GM18511 (cell line): ENCODE measurements at regions not wholly inside any gene's neighbourhood (a gene's known extent, or its start where the extent isn't known, plus 50 kb on each side); places are given as distances from the start of the nearest gene placed in this dataset.
"Not testable (repeated sequence)": the region's sequence is repeated elsewhere in the genome, so short reads cannot be mapped to it uniquely, and the experiment has no call there.

Experiments used
- ATAC-seq: cut with Tn5 transposase; IDR thresholded peaks from one replicate; pipeline ENCODE4 v1.9.1; 2021; ENCODE audit warnings: mild to moderate bottlenecking, moderate library complexity; ENCODE audit not compliant: unreplicated experiment

DNA sequence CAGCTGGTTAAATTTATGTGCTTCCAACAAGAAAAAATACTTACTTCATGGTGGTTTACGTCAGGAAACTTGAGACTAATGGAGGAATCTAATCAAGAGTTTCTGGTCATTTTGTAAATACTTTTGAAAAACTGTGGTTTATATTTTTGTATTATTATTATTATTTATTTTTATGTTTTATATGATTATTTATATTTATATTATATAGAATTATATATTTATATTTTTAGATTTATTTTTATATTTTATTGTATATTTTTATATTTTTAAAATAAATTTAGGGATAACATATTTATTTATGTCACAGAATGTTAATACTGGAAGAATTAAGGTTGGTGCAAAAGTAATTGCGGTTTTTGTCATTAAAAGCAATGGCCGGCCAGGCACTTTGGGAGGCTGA is 474.5 kb upstream of the DDX18 start:
- no peak for ATAC-seq

DNA sequence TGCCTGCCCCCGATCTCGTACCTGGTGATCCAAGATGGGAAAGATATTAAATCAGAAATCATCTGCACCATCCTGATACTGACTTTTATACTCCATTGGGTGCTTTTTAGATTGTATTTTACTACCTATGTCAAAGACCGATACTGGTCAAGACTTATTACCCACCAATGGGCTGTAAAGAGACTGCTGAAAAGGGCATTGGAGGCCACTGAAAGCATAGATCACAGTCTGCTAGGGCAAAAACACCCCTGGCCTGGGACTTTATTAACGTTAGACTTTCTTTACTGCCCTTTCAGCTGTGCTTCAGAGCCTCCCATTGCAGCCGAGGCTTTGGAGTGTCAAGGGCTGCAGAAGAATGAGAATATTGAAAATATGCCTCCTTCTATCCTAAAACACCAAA is 472.8 kb upstream of the DDX18 start:
- no peak for ATAC-seq

DNA sequence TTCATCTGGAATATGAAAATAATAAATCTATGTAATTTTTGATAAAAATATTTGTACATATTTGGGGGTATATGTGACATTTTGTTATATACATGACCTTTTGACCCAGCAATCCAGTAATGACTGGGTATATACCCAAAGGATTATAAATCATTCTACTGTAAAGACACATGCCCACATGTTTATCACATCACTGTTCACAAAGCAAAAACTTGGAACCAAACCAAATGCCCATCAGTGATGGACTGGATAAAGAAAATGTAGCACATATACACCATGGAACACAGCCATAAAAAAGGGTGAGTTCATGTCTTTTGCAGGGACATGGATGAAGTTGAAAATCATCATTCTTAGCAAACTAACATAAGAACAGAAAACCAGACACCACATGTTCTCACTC is 472.1 kb upstream of the DDX18 start:
- no peak for ATAC-seq

DNA sequence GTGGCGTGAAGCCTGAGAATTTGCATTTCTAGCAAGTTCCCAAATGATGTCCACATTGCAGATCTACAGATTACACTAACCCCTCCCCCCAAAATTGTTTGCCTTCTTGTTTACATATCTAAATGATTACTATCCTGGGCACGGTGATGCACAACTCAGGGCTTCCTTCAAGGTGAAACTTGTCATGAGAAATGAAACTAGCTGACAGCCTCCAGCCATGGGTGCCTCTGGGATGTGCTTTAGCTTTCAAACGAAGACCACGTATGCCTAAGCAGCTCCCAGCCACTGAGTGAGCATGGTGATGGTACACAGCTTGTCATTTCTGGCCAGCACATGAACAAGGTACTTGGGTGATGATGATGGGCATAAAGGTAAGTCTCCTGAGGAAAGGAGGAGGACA is 464.8 kb upstream of the DDX18 start:
- no peak for ATAC-seq

DNA sequence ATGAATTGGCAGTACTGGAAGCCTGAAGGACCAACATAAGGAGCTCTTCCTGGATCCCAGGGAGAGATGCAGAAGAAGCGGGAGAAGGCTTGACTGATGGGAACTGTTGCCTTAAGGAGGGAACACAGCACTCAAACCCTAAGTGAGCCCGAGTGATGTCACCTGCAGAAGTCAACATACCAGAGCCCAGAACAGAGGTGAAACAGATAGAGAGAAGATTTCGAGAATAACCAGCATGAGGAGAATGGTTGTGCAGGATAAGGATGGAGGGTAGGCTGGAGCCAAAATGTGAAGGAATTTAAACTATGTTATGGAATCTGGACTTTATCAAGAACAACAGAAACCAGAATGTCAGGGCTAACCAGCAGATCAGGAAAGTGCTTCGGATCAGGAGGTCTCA is 463.1 kb upstream of the DDX18 start:
- no peak for ATAC-seq

DNA sequence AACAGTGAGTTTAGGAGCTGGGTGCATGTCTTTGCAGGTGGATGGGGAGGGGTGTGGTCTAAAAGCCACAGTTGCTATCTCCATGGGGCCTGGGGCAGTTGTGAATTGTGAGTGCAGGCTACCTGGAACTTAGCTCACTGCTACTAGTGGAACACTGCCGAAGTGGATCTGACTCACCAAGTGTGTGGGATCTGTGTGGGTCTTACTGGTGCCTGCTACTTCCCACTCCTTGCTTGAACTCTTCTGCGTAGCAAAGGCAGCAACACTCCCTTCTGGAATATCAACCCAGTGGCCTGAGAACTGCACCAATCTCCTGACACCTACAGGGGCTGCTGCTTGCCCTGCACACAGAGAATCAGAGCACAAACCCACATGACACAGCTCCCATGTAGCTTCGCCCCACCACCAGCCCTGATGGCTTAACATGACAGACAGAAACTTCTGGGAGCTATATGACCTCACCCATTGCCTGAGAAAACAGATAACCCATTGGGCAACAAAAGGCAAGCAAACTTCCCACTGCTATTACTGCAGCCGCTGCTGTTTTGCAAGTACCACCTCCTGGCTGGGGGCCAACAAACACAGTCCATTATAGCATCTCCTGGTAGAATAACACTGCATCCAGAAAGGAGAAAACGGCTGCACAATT is 455.1 kb upstream of the DDX18 start:
- no peak for ATAC-seq

DNA sequence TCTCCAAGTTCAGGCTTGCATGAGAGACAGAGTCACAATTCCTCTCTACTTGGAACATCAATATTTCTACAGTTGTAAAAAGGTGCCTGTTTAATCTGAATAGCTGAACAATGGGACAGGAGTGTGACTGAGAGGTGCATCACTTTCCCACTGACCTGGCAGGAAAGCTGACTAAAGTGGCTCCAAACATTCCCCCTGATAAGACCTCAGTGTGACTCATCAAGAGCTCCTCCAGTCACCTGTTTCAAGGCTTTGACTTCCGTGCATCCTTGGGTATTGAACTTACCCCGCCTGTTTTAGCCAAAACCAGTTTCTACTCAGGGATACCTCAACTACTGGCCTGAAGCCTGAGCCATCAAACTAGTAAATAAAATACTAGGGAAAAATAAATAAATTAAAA is 453.9 kb upstream of the DDX18 start:
- ATAC-seq, result no peak

DNA sequence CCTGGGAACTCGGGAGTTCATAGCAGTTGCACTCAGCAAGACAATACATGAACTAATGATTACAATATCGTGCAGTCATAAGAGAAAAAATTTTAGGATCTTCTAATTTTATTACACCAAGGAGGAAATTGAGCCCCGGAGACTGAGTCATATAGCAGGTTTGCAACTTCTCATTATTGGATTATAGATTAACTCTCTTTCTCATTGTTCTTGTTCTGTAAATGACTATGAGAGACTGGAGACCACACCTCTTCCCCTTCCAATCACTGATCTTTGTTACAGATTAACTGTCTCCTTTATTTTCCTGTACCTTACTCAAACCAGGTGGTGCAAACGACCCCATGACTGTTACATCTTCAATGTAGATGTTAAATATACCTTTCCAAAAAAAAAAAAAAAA is 435.8 kb upstream of the DDX18 start:
- ATAC-seq, result peak; percentile 97

DNA sequence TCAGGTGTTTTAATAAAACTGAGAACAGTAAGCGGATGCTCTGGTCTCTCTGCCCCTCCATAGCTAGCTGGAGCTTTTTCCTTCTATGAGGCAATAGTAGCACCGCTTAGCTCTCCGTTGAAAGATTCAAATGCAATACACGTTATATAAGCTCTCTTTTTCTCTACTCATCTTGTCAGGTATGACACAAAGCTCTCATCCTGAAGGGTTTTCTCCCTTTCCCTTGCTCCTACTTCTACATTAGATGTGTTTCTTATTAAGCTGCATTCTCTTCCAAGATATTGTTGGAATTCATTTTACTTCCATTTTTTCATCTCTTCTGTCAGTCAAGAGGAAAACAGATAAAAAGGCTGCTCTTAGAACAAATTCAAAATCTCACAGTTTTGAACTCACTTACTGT is 434.6 kb upstream of the DDX18 start:
- no peak for ATAC-seq

DNA sequence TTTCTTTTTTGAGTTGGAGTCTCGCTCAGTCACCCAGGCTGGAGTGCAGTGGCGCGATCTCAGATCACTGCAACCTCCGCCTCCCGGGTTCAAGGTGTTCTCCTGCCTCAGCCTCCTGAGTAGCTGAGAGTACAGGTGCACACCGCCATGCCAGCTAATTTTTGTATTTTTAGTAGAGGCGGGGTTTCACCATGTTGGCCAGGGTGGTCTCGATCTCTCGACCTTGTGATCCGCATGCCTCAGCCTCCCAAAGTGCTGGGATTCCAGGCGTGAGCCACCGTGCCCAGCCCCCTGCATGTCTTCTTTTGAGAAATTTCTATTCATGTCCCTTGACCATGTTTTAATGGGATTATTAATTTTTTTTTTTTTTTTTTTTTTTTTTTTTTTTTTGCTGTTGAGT is 430.5 kb upstream of the DDX18 start:
- not testable (repeated sequence) for ATAC-seq

DNA sequence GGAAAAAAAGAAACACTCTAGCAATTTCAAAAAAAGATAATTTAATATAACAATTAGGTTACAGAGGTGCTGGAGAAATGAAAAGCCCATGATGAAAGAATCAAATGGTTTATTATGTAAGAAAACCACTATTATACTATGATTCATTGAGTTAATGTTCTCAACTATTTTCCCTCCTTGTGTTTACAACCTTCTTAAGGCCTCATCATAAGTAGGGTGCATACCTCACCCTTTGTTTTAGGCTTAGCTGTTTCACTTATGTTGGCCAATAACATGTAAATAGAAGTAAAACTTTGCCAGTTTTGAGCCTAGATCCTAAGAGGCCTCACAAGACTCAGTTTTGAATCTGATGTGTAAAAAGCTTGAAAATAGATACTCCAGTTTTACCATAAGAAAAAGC is 418.3 kb upstream of the DDX18 start:
- no peak for ATAC-seq

DNA sequence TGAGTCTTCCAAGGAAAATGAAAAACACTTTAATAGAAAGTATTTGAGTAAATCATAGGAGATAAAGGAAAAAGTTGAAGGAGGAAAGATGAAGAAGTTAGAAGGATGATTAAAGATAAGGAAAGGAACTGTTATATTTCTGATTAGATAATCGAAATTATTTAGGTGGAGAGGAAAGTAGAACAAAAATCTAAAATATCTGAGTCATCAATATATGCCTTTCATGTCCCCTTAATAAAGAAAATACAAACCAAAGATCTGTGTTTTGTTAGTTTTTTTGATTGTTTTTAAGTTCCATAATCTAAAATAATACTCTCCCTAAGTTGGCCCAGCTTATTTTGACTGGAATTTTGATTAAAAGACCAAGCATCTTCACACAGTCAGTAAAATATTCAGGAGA is 412.9 kb upstream of the DDX18 start:
- ATAC-seq, result no peak

DNA sequence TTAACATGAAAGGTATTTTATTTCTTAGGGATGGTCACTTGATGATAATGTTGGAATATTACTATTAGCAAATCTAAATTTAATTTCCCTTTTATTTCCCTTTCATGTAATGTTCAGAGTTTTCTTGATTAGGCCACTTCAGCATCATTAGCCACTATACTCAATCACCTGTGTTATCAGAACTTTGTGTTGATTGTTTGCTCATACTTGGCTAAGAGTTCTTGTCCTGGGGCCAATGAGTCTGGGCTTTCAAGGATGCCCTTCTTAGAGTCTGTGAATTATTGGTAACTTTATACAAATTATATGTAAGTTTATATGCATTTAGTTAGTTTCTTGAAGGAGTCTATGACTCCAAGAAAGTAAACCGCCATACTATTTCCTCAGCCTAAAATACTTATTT is 408.0 kb upstream of the DDX18 start:
- ATAC-seq, result no peak

DNA sequence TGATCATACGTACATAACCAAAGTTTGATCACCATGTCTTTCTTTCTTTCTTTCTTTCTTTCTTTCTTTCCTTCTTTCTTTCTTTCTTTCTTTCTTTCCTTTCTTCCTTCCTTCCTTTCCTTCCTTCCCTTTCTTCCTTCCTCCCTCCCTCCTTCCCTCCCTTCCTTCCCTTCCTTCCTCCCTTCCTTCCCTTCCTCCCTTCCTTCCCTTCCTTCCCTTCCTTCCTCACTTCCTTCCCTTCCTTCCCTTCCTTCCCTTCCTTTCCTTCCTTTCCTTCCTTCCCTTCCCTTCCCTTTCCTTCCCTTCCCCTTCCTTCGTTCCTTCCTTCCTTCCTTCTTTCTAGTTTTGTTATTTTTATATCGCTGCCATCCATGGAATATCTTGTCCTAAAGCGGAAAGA is 406.7 kb upstream of the DDX18 start:
- ATAC-seq, result no peak

DNA sequence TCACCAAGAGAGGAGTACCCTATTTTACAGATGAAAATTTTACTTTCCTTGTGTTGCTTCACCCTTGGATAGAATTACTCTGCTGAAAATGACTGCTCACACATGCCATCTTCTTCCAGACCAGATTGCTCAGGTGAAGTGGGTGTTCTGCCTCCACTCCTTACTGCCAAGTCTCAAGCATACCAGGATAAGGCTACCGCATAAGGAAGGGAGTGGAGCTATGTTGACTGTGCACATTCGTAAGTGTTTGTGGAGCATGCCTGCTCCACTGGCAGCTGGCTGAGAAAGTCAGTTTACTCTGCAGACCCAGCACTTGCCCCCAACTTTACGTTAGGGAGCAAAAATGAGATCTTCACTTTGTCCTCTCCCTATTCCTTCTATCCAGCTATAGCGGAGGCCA is 405.0 kb upstream of the DDX18 start:
- ATAC-seq, result no peak

DNA sequence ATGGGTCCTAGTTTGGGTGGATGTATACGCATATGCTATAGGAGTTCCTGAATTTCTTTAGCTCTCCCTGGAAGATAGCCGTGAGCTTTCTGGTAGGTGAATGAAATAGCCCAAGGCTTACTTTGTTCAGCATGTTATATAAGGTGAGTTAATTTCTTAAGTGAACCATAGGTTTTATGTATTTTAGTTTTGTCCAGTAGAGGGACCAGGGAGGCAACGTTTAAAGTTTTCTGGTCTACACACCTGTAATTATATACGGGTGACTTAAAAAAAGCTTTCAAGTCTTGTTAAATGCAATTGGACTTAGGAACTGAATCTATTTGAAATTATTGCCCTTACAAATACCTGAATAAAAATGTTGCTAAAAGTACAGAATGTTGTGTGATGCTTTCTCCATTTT is 402.5 kb upstream of the DDX18 start:
- ATAC-seq, result no peak

DNA sequence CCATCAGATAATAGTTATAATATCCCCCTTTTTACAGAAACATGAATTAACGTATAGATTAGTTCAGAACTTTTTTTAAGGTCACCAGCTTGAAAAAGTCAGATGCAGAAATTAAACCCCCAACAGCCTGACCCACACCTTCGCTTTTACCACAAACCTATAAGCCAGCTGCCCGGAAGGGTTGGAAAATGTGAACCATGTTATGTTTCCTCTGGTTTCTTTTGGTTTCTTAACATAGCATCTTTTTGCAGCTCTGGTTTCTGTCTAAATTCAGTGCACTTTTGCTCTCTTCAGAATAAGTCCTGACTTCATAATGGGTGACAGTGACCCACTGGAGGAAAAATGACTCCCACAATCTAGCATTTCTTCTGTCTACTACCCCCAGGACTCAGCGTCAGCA is 381.7 kb upstream of the DDX18 start:
- no peak for ATAC-seq

DNA sequence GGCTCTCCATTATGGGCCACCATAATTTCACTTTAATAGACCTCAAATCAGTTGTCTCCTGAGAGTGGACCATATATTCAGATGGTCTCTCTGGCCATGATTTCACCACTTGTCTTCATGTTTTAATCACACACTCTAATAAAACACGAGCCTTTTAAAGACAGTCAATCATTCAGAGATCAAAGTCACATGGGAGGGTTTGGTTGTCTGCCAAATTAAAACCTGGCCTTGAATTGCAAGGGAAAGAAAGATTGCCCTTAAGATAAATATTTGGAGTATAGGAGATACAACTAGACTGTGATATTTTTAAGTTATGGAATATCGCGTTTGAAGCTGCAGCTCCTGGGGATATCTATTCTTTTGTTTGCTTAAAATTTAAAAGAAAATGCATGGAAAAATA is 377.8 kb upstream of the DDX18 start:
- ATAC-seq, result no peak

DNA sequence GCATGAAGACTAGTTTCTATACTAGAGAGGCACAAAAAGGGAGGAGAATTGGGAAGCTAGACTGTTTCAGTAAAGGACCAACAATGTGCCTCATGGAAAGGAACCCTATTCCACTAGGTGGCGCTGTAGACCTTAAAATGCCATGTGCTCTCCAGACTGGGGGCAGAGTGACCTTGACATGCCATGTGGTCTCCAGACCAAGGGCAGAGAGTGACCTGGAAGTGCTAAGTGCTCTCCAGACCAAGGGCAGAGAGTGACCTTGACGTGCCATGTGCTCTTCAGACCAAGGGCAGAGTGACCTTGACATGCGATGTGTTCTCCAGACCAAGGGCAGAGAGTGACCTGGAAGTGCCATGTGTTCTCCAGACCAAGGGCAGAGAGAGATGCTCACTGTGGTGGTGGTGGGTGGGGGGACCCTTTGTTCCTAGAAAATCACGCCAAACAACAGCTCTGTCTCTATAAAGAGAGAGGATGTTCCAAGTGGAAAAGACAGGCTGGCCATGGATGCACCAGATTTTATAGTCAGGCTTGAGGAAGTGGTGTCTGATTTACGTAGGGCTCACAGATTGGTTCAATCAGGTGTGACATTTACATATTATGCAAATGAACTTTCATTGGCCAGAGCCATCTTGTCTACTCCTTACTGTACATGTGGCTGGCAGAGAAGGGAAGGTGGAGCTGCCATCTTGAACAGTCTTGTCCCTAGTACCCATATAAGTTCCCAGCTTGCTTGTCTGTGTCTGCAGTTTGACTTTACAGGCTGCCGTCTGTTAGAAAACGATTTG is 344.0 kb upstream of the DDX18 start:
- peak; percentile 81 for ATAC-seq

DNA sequence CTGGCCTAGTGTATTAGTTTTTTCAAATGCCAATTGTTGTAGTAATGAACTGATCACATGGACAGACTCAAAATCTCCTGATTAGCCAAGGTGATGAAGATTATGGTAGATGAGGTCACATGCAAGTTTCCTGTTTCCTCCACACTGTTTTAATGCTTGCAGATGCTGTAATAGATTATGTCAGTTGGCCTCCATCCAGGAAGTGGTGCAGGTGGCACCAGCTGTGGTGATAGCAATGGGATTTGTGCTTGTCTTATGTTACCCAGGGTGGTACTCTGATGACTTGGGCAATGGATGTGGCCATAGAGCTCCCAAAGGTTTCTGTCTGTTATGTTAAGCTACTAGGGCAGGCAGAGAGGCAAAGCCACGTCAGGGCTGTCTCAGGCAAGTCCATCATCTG is 332.9 kb upstream of the DDX18 start:
- no peak for ATAC-seq

DNA sequence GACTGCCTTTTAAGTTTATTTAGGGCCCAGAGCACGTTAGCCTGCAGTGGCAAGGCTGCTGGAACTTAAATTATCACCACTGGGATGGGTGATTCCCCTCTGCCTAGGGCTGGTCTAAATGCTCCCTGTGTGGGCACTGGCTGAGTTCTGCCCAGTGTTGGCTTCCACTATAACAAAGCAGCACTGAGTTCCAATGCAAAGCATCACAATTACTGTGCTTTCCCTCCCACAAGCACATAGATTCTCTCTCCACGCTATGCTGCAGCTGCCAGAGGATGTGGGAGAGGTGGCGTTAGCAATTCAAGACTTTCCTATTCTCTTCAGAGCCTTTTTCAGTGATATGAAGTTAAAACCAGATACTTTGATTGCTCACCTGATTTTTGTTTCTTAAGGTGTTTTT is 328.9 kb upstream of the DDX18 start:
- ATAC-seq, result no peak

DNA sequence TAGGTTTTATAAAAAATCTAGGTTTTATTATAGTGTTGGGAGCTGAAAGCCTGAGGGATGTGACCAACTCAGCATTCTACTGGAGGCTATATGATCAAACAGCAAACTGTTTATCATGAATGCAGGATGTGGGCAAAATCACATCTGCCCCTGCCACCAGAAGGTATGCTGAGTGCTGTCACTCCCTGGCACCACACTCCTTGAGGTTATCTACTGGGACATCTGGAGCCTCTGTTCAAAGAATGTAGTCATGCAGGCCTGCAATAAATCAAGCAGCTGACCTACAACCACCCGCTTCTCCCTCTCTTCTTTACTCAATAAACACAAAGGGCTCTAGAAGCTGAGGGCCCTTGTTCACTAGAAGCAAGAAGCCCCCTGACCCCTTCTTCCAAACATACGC is 328.4 kb upstream of the DDX18 start:
- no peak for ATAC-seq
